T-cell (primary cell): ENCODE measurements at regions not wholly inside any gene's neighbourhood (a gene's known extent, or its start where the extent isn't known, plus 50 kb on each side); places are given as distances from the start of the nearest gene placed in this dataset.
"Not testable (repeated sequence)": the region's sequence is repeated elsewhere in the genome, so short reads cannot be mapped to it uniquely, and the experiment has no call there.

Source experiments
- ATAC-seq, 4 experiments: fragments of 200-7000 bp in 3 of 4; fragments of 150-1000 bp in 1 of 4; cut with Tn5 transposase; replicated peaks in 1 of 4; 1 replicate in 3 of 4; 2 replicates in 1 of 4; pipeline ENCODE4 v1.10.0; 2021; ENCODE audit warnings: moderate library complexity in 3 of 4, mild to moderate bottlenecking in 2 of 4, moderate number of reproducible peaks in 1 of 4
- CTCF ChIA-PET, 2 donors: fragments of 300-600 bp; sonication (Branson Sonifier 250); formaldehyde crosslinking; loops; one replicate each; lab custom pipeline; 2022; ENCODE audit warnings: antibody characterized with exemption in 2 of 2; lab: Charles Lee
- POLR2A ChIA-PET, 2 donors: fragments of 300-600 bp; sonication (Branson Sonifier 250); formaldehyde crosslinking; loops; one replicate each; lab custom pipeline; 2022; ENCODE audit warnings: antibody characterized with exemption in 2 of 2; lab: Charles Lee
- DNase-seq, 35 experiments: peaks; one replicate each; pipeline versions ENCODE4 v3.0.0 to v3.0.0-alpha.2; 2013 to 2023
- H3K27ac ChIP-seq: one replicate; pipeline ENCODE4 v1.5.1; 2013; ENCODE audit warnings: low read length
- H3K27me3 ChIP-seq, 2 experiments: replicated peaks in 1 of 2; 1 replicate in 1 of 2; 2 replicates in 1 of 2; pipeline versions ENCODE4 v1.6.1 to v1.7.0; 2013; ENCODE audit warnings: low read length in 1 of 2, mixed read lengths in 1 of 2; ENCODE audit not compliant: control insufficient read depth in 2 of 2, insufficient read depth in 2 of 2; ENCODE audit errors: extremely low read depth in 1 of 2
- H3K36me3 ChIP-seq, 2 donors: 1 replicate in 1 of 2; 2 replicates in 1 of 2; pipeline versions ENCODE4 v1.6.1 to v1.7.0; 2013; ENCODE audit warnings: low read length in 1 of 2; ENCODE audit not compliant: control insufficient read depth in 2 of 2, insufficient read depth in 1 of 2; ENCODE audit errors: extremely low read depth in 1 of 2
- H3K4me1 ChIP-seq, 2 experiments: 1 replicate in 1 of 2; 2 replicates in 1 of 2; pipeline versions ENCODE4 v1.6.1 to v1.7.0; 2013; ENCODE audit warnings: low read length in 2 of 2, mixed read lengths in 1 of 2; ENCODE audit not compliant: insufficient read depth in 2 of 2, control insufficient read depth in 1 of 2; ENCODE audit errors: extremely low read depth in 1 of 2
- H3K4me3 ChIP-seq, 2 donors: 1 replicate in 1 of 2; 2 replicates in 1 of 2; pipeline versions ENCODE4 v1.5.1 to v1.7.0; 2013; ENCODE audit warnings: mild to moderate bottlenecking in 2 of 2, low read length in 1 of 2, moderate library complexity in 1 of 2; ENCODE audit not compliant: control insufficient read depth in 1 of 2; ENCODE audit errors: extremely low read depth in 1 of 2
- H3K9me3 ChIP-seq: 2 replicates; pipeline ENCODE4 v1.7.0; 2013
- H3K27ac Mint-ChIP-seq, 2 donors: one replicate each; pipeline ENCODE4 v1.8.0; 2020 to 2021; ENCODE audit warnings: mild to moderate bottlenecking in 2 of 2, mixed read lengths in 2 of 2
- H3K27me3 Mint-ChIP-seq, 2 donors: one replicate each; pipeline ENCODE4 v1.8.0; 2021 to 2022; ENCODE audit warnings: mixed read lengths in 2 of 2
- H3K36me3 Mint-ChIP-seq: one replicate; pipeline ENCODE4 v1.8.0; 2021; ENCODE audit warnings: mixed read lengths
- H3K4me1 Mint-ChIP-seq, 3 donors: one replicate each; pipeline ENCODE4 v1.8.0; 2020 to 2022; ENCODE audit warnings: mixed read lengths in 3 of 3, mild to moderate bottlenecking in 1 of 3
- H3K4me3 Mint-ChIP-seq, 3 donors: one replicate each; pipeline ENCODE4 v1.8.0; 2020 to 2022; ENCODE audit warnings: mild to moderate bottlenecking in 3 of 3, mixed read lengths in 3 of 3, moderate library complexity in 3 of 3
- H3K9me3 Mint-ChIP-seq, 3 donors: one replicate each; pipeline ENCODE4 v1.8.0; 2020 to 2022; ENCODE audit warnings: mixed read lengths in 3 of 3
- WGBS: methylation state at CpG from one replicate; pipeline ENCODE4 v1.1.5; 2013; ENCODE audit warnings: missing lambda C conversion rate; ENCODE audit not compliant: insufficient coverage; 5-methylcytosine and 5-hydroxymethylcytosine counted together

GRCh38 chr12:102681309-102681708 is 200.9 kb upstream of the IGF1 start:
- WGBS, result 100% methylated on average over 1 of the region's 2 CpGs
- Histone ChIP-seq H3K4me3 (no peak overlapping the region), H3K27me3 (no peaks in the 10 kb centered on the region), H3K36me3 (no peaks in the 10 kb centered on the region), H3K4me1 (no peaks in the 10 kb centered on the region), H3K9me3 (no peaks in the 10 kb centered on the region), H3K27ac (no peak overlapping the region)
- ChIA-PET POLR2A (no interaction called here), CTCF (no interaction called here)
- peaks cover 0 to 4% of the 10 kb centered on the region in 2 donors for H3K27me3 Mint-ChIP-seq
- H3K9me3 Mint-ChIP-seq, result peaks cover 0 to 5% (median 4%) of the 10 kb centered on the region in 3 donors
- H3K4me3 Mint-ChIP-seq, result no peak overlapping the region
- no peaks in the 10 kb centered on the region for H3K36me3 Mint-ChIP-seq
- no peak for ATAC-seq
- no peaks in the 10 kb centered on the region for H3K4me1 Mint-ChIP-seq
- no peak overlapping the region for H3K27ac Mint-ChIP-seq
- DNase-seq, result no peak

GRCh38 chr12:102680304-102680703 is 199.9 kb upstream of the IGF1 start:
- WGBS, result 74% methylated on average over 2 of the region's 2 CpGs
- no peak for DNase-seq
- POLR2A ChIA-PET, result no interaction called here

GRCh38 chr12:102676812-102677211 is 196.4 kb upstream of the IGF1 start:
- WGBS, result 80% methylated on average over 1 of the region's 1 CpG
- ChIA-PET CTCF (no interaction called here), POLR2A (no interaction called here)
- no peaks in the 10 kb centered on the region for H3K4me1 Mint-ChIP-seq
- no peak overlapping the region for H3K4me3 Mint-ChIP-seq
- H3K4me1 ChIP-seq, result no peaks in the 10 kb centered on the region
- H3K27me3 ChIP-seq, result no peaks in the 10 kb centered on the region
- no peaks in the 10 kb centered on the region for H3K9me3 ChIP-seq
- ATAC-seq (no peak), DNase-seq (no peak)
- no peak overlapping the region for H3K27ac Mint-ChIP-seq
- H3K36me3 ChIP-seq, result no peaks in the 10 kb centered on the region
- H3K27ac ChIP-seq, result no peak overlapping the region
- no peaks in the 10 kb centered on the region for H3K36me3 Mint-ChIP-seq
- peaks cover 12 to 18% (median 12%) of the 10 kb centered on the region in 3 donors for H3K9me3 Mint-ChIP-seq
- H3K4me3 ChIP-seq, result no peak overlapping the region
- H3K27me3 Mint-ChIP-seq, result peaks cover 0 to 4% of the 10 kb centered on the region in 2 donors

More at GRCh38 chr12:102680304-102680703, 199.9 kb upstream of the IGF1 start:
- no peaks in the 10 kb centered on the region for H3K36me3 Mint-ChIP-seq
- H3K36me3 ChIP-seq, result no peaks in the 10 kb centered on the region
- H3K4me3 ChIP-seq, result no peak overlapping the region
- H3K27ac Mint-ChIP-seq, result no peak overlapping the region
- H3K4me3 Mint-ChIP-seq, result no peak overlapping the region
- H3K9me3 ChIP-seq, result no peaks in the 10 kb centered on the region
- H3K27me3 ChIP-seq, result no peaks in the 10 kb centered on the region
- no peak for ATAC-seq
- H3K4me1 ChIP-seq, result no peaks in the 10 kb centered on the region
- peaks cover 0 to 4% of the 10 kb centered on the region in 2 donors for H3K27me3 Mint-ChIP-seq
- CTCF ChIA-PET, result no interaction called here
- H3K4me1 Mint-ChIP-seq, result no peaks in the 10 kb centered on the region
- H3K27ac ChIP-seq, result no peak overlapping the region
- H3K9me3 Mint-ChIP-seq, result peaks cover 0 to 6% (median 4%) of the 10 kb centered on the region in 3 donors

GRCh38 chr12:102675672-102676071 is 195.3 kb upstream of the IGF1 start:
- DNase-seq (no peak), ATAC-seq (no peak)
- Histone ChIP-seq H3K4me3 (no peak overlapping the region), H3K36me3 (no peaks in the 10 kb centered on the region), H3K27ac (no peak overlapping the region), H3K27me3 (no peaks in the 10 kb centered on the region), H3K4me1 (no peaks in the 10 kb centered on the region), H3K9me3 (no peaks in the 10 kb centered on the region)
- no peak overlapping the region for H3K4me3 Mint-ChIP-seq
- ChIA-PET CTCF (no interaction called here), POLR2A (no interaction called here)
- H3K27me3 Mint-ChIP-seq, result peaks cover 0 to 6% of the 10 kb centered on the region in 2 donors
- no peaks in the 10 kb centered on the region for H3K4me1 Mint-ChIP-seq
- WGBS, result 90% methylated on average over 2 of the region's 5 CpGs
- peaks cover 12 to 23% (median 19%) of the 10 kb centered on the region in 3 donors for H3K9me3 Mint-ChIP-seq
- no peak overlapping the region for H3K27ac Mint-ChIP-seq
- no peaks in the 10 kb centered on the region for H3K36me3 Mint-ChIP-seq

GRCh38 chr12:102673606-102674005 is 193.2 kb upstream of the IGF1 start:
- ATAC-seq, result no peak
- Mint-ChIP-seq H3K36me3 (no peaks in the 10 kb centered on the region), H3K4me1 (no peaks in the 10 kb centered on the region), H3K4me3 (no peak overlapping the region), H3K27ac (no peak overlapping the region), H3K9me3 (peaks cover 12 to 25% (median 16%) of the 10 kb centered on the region in 3 donors), H3K27me3 (peaks cover 1 to 10% of the 10 kb centered on the region in 2 donors)
- WGBS, result no CpG with 5 or more reads among the region's 1 CpG
- no peaks in the 10 kb centered on the region for H3K36me3 ChIP-seq
- H3K27ac ChIP-seq, result no peak overlapping the region
- ChIA-PET CTCF (no interaction called here), POLR2A (no interaction called here)
- H3K9me3 ChIP-seq, result no peaks in the 10 kb centered on the region
- no peaks in the 10 kb centered on the region for H3K4me1 ChIP-seq
- no peak for DNase-seq
- H3K4me3 ChIP-seq, result no peak overlapping the region
- no peaks in the 10 kb centered on the region for H3K27me3 ChIP-seq

GRCh38 chr12:102672212-102672611 is 191.8 kb upstream of the IGF1 start:
- H3K4me3 Mint-ChIP-seq, CTCF ChIA-PET, H3K9me3 ChIP-seq, H3K4me3 ChIP-seq, H3K27ac Mint-ChIP-seq, DNase-seq, H3K36me3 ChIP-seq, H3K4me1 Mint-ChIP-seq, H3K27me3 ChIP-seq, H3K27ac ChIP-seq, ATAC-seq, POLR2A ChIA-PET, H3K4me1 ChIP-seq, H3K36me3 Mint-ChIP-seq: not testable (repeated sequence)
- Mint-ChIP-seq H3K27me3 (peaks cover 7 to 15% of the 10 kb centered on the region in 2 donors), H3K9me3 (peaks cover 12 to 25% (median 15%) of the 10 kb centered on the region in 3 donors)

- Mint-ChIP-seq H3K4me3 (no peak overlapping the region), H3K36me3 (no peaks in the 10 kb centered on the region), H3K9me3 (peaks cover 8 to 14% (median 14%) of the 10 kb centered on the region in 3 donors), H3K4me1 (no peaks in the 10 kb centered on the region), H3K27me3 (peaks cover 11 to 20% of the 10 kb centered on the region in 2 donors), H3K27ac (no peak overlapping the region)
- Histone ChIP-seq H3K27me3 (no peaks in the 10 kb centered on the region), H3K4me3 (no peak overlapping the region), H3K27ac (no peak overlapping the region), H3K9me3 (no peaks in the 10 kb centered on the region), H3K36me3 (no peaks in the 10 kb centered on the region), H3K4me1 (no peaks in the 10 kb centered on the region)
- no CpG with 5 or more reads among the region's 1 CpG for WGBS
- no peak for ATAC-seq
- ChIA-PET CTCF (no interaction called here), POLR2A (no interaction called here)
- no peak for DNase-seq
Measured at GRCh38 chr12:102669056-102669455, 188.7 kb upstream of the IGF1 start.
